ENCODE measurements at regions not wholly inside any gene's neighbourhood (a gene's known extent, or its start where the extent isn't known, plus 50 kb on each side); places are given as distances from the start of the nearest gene placed in this dataset.
"Not testable (repeated sequence)": the region's sequence is repeated elsewhere in the genome, so short reads cannot be mapped to it uniquely, and the experiment has no call there.

DNA sequence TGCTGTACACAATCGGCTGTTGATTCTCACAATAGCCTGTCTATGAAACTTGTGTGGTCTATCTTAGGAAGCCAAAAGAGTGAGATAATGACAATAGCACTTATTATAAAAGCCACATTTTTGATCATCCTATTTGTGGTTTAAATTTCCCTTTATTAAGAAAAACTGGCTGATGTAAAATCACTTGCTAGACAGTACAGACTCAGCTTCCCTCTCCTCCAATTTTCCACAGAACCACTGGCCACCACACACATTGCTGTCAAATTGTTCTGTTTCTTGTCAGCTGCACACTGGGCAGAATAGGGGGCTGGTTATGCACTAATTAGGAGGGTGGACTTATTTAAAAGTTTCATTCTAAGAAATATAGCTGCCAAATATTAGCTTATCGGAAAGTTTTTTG is 425.9 kb downstream of the EPHA3 start:
- no peak for DNase-seq

DNA sequence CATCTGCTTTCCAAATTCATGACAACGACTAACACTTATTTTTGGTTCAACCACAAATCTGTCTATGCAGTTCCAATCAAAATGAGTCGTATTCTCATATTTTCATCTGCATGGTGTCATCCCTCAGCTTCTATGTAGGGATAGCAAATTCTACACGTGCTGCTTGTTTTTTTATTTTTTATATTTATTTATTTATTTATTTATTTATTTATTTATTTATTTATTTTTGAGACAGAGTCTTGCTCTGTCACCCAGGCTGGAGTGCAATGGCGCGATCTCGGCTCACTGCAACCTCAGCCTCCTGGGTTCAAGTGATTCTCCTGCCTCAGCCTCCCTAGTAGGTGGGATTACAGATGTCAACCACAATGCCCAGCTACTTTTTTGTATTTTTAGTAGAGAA is 447.2 kb downstream of the EPHA3 start:
- not testable (repeated sequence) for DNase-seq

DNA sequence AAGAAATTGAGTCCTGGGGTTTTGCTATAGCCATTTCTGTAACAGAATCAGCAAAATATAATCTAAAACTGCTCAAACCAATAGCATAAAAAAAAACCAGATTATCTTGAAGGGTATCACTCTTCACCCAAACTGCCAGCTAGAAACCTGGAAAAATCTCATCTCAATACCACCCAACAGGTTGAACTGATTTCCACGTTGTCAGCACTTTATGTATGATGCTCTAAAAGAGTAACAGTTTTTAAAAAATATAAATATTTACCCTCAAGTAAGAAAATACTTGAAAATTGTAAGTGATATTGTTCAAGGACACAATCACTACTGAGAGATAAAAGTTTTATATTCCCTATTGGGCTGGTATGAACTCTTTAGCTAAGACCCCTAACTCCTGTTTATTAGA is 451.3 kb downstream of the EPHA3 start:
- DNase-seq: no peak

DNA sequence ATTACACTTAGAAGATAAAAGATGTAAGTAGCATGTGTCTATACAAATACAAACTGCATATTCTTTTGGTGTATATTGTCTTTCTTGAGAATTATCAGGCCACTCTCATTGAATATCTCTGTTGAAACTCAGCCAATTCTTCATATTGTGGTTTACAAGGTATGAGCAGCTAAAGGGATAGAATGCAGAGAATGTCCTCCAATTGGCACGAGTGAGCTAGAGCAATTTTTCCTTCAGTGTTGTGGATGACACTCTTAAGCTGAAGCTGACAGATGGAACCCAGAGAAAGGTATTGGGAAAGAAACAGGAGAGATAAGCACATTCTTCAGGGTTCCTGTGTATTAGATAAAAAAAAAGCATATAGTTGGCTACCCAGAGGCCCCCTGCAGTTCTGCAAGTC is 453.1 kb downstream of the EPHA3 start:
- no peak for DNase-seq

DNA sequence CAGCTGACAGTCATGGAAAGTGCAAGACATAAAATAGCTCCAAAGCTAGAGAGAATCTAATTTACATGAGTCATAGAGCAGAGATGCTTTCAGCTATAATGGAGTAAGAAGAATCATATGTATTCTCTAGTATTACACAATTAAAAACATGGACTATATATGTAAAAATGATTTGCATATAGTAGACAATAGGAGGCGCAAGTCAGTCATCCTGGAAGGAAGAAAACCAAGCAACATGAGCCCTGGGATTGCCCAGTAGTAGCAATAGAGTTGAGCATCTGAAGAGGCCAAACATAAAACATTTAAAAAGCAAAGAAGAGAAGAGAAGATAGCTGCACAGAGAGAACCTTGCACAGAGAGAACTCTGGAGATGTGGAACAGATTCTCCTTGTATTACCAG is 455.0 kb downstream of the EPHA3 start:
- DNase-seq: no peak

DNA sequence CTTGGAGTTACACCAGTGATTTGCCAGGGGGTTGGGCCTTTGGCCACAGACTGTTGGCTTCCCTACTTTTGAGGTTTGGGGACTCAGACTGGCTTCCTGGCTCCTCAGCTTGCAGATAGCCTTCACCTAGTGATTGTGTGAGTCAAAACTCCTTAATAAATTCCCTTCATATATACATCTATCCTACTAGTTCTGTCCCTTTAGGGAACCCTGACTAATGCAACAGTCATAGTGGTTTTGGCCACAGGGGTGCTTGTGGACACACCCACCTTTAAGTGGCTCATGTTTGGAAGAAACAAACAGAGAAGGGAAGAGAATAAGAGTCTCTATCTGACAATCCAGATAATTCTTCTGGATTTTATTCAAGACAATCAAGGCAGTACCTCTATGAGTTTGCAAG is 457.7 kb downstream of the EPHA3 start:
- DNase-seq: no peak

DNA sequence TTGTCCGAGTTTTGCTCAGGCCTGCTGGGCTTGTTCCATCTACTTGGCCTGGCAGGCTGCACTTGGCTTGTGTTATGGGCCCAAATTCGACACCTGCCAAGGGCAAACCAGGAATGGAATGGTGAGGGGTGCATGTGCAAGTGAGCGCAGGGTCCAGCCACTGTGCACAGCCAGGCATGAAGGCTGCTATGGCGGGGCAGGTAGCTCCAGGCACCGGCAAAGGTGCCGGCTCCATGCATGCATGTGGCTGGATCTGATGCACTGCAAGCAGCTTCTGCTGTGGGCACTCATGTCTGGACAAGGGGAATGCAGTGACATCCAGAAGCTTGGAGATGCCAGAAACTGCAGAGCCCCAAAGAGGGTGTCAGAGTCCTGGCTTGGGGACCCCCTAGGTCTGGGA is 463.0 kb downstream of the EPHA3 start:
- DNase-seq: no peak

DNA sequence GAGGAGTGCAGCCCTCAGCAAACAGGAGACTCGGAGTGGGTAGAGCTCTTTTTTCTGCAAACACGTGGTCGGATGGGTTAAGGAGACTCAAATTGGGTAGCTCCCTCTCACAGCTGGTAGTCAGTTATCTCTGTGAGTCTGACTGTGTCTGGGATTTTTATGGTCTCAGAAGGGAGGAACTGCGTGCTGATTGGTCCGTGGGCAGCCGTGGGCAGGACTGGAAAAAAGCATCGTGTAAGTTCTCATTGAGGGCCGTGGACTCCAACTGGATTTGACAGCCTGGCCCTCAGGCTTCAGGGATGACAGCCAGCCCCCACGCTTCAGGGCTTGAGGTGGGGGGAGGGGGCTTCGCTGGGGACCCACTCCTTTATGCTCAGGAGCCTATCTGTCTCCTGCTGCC is 463.9 kb downstream of the EPHA3 start:
- DNase-seq: no peak

DNA sequence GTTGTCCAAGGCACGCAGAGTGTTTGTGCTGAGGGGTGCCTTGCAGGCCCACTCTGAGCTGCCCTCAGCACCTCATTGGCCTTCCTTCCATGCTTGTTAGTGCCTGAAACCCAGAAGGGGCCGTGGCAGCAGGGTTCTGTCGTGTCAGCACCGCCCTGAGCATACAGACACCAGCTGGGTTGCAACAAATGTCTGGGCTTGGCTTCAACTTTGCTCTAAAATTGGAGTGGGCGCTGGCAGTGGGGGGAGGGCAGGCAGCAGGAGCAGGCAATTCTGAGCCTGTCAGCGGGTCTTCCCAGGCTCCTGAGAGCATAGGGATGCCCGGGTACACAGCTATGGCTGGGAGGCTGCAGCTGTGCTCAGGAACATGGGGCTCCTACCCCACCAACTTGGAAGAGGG is 464.3 kb downstream of the EPHA3 start:
- DNase-seq: no peak

DNA sequence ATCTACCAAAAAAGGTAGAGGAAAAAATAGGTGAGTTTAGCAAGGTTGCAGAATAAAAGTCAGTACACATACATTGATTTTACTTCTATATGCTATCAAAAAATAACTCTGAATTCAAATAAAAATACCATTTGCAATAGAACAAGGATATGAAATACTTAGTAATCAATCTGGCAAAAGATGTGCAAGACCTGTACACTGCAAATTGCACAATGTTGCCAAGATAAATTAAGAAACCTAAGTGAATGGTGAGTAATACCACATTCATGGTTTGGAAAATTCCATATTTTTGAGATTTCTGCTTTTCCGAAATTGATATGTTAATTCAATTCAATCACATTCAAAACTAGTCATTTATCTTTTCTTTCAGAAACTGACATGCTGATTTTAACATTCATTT is 464.8 kb downstream of the EPHA3 start:
- no peak for DNase-seq

DNA sequence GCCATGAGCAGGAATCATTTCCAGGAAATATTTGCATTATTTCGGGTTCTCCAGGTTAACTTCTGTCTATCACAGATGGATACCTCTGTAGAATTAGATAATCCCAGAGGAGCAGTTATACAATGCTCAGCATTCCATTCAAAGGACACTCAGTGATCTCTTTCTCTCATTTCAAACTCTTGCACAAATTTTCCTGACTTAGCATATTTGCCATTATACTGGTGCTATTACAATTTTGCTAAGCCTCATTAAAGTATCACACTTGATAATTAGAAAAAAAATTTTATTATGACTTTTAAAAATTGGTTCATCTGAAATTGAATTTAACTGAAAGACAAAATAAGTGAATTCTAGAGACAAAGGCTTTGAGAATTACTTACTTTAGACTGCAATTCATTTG is 469.0 kb downstream of the EPHA3 start:
- DNase-seq: no peak

DNA sequence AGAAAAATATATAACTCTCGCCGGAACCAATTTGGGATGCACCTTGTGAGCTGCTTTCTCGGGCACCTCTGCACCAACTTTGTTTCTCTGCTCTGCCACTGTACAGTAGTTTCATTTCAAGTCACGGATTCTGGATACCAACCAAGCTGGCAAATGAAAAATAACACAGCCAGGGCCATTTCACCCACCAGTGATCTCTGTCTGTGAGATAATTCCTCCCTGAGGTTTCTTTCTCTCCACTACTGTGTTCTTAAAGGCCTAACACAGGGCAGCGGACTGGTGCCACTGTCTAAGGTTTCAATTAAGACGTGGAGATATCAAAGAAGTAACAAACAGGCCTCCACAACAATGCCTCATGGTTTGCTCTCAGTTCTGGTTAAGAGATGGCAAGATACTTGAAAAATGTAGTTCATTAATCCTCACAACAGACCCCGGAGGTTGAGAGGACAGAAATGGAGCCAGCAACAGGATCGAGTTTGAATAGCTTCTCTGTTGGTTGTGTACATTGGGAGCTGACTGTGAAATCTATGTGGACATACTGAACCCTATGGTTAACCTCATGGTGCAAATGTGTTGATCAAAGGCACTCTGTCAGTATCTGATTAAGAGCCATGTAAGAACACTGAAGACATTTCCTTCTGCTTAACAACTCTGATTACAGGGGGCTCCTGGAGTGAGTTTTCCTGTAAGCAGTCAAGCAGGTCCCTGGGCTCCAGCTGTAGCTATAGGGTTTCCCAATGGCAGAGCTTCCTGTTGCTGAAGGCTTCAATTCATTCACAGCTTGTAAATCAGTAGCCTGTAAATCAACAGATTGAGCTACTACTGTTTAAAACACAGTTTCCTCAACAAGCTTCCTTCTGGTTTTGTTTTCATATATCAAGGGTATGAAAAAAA is 470.5 kb downstream of the EPHA3 start:
- no peak for DNase-seq

DNA sequence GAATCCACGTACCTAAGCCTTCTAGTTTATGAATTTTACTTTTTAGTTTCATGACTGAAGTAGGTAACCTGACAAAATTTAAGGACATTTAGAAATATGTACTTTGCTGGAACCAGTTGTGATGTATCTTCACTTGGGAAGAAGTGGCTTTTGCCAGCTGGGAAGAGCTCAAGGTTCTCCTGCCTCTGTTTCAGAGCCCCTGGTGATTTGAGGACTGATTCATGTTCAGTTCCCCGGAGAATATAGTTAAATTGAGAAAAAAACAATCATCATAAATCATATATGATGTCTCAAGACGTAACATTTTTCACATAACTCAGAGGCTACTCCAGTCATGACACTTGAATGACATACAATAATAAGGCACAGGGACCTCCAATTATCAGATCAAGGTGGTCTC is 473.4 kb downstream of the EPHA3 start:
- DNase-seq: no peak

DNA sequence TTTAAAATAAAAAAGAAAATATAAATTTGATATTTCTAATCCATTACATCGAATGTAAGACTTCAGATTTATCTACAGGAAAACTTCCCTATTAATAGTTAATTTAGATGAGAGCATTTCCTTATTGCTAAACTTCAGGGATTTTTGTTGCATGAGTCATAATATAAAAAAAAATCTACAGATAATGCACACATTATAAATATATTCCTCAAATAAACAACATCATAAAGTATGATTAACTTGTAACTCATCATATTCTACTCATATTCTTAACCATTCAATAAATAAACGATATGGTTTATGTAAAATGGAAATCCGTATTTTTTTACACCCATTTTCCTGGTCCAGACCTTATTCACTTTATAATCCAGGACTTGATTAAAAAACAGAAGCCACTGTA is 477.0 kb downstream of the EPHA3 start:
- no peak for DNase-seq

DNA sequence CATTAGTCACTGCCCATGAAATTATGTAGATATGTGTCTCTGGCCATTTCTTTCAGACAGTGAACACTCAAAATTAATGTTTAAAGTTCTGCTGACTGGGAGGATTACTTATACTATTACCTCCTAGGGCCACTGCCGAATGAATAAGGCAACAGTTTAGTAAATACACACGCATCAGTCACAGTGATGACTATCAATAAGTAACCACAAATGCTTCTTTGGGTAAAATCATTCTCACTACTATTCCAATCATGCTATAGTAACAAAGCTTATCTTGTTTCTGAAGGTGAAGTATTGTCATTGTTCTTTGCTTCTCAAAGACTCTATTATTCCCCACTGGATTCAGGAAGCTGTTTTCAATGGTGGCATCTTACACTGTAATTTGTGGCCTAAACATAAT is 478.8 kb downstream of the EPHA3 start:
- DNase-seq: no peak

DNA sequence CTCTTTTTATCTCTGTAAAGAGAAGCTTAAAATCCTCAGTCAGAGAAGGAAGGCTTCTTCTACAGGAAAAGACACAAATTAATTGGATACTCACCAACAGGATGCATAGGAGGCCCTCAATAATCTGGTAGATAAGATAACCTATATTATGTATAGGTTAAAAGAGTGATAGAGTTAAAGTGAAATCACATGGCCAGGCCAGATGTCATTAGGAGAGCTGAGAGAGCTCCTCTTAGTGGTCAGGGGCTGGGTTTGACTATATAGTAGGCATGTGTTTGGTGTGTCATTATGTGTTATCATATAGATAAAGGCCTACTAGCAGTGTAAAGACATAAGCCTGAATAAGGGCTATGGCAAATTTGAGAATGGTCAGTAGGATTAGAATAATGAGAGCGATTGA is 479.3 kb downstream of the EPHA3 start:
- DNase-seq: no peak

DNA sequence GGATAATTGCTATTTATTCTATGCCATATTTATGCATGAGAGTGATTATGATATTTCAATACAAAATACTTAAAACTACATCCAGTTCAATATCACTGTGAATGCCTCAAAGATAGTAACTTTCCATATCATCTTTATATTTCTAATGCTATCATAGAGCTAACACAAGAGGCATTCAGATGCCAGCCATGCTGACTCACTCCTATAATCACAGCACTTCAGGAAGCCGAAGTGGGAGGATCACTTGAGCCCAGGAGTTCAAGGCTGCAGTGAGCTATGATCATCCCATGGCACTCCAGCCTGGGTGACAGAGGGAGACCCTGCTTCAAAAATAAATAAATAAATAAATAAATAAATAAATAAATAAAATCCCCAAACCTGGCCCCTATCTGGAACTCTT is 498.7 kb downstream of the EPHA3 start:
- DNase-seq: no peak

DNA sequence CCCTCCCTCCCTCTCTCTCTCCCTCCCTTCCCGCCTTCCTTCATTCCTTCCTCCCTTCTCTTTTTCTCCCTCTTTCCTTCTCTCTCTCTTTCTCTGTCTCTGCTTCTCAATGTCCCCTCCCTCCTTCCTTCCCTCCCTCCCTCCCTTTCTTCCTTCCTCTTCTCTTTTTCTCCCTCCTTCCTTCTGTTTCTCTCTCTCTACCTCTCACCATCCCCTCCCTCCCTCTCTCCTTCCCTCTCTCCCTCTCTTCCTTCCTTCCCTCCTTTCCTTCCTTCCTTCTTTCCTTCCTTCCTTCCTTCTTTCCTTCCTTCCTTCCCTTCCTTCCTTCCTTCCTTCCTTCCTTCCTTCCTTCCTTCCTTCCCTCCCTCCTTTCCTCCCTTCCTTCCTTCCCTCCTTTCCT is 504.6 kb downstream of the EPHA3 start:
- DNase-seq: no peak

DNA sequence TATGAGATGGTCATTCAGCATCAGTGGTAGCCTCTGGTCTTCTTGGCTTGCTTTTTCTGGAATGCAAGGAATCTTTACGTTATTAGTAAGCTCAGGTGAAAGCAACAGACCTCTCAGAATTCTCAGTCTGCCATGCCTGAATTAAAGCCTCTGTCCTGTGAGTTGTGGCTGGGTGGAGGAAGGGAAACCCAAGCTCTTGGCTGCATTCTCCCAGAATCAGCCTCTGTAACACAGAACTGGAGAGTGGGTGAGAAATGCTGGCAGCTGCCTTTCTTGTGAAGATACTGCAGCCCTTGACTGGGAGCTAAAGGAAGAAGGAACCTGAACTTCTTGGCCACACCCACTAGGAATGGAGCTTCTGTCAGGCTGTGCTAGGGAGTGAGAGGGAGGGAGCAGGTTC is 505.8 kb downstream of the EPHA3 start:
- no peak for DNase-seq

DNA sequence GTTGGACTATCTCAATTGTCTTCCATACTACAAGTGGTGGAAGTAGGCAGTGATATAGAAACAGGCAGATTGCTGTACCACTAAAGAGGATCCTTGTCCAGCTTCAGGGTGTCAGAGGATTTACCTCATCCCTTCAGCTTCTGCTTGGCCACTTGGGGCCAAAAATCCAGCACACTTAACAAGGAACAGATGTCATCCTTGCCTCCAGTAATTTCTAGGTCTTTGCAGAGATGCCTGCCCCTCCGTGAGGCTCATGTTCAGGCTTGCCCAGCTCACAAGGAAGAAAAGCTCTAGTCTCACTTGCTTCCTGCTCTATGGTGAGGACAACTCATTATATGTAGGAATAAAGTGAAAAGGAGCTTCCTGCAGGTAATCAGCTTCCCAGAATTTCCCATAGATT is 510.3 kb downstream of the EPHA3 start:
- DNase-seq: no peak

DNA sequence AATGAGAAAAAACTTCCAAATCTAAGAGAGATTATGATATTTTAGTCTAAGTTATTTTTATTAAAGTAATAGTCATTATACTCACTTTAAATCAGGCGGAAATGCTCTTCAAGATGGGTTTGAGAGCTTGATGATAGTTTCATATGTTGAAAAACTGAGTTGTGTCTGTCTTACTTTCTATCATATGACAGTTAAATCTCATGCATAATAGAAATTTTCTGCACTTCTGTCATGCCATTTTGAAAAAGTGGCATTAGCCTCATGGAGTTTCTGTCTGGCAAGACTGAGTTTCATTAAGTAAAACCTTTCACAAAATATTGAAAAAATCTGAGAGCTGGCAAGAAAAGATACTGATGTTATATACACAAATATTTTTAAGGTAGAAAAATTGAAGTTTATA is 511.8 kb downstream of the EPHA3 start:
- no peak for DNase-seq

DNA sequence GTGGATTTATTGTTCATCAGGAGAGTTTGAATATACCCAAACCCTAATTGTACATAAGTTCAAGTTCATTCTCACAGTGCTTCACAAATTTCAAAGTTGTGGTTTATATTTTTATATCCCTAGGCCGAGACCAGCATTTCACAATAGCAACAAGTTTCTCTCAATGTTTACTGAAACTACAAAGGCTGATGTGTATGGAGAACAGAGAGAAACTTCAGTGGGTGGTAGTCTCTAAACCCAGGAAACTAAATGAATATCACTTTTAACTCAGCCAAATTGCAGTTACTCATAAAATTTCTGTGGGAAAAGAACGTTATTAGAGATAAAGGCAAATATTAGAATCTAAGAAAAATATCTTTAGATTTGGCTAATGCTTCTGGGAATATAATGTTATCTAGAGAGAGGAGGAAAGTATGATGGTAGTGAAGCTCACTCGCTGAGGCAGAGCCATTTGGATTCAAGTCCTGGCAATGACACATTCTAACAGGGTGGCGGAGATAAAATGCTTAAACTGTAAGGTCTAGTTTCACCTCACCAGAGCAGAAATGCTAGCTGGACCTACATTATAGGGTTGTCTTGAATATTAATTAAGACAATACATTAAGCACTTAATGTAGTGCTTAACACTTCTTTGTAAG is 514.8 kb downstream of the EPHA3 start:
- DNase-seq: no peak

DNA sequence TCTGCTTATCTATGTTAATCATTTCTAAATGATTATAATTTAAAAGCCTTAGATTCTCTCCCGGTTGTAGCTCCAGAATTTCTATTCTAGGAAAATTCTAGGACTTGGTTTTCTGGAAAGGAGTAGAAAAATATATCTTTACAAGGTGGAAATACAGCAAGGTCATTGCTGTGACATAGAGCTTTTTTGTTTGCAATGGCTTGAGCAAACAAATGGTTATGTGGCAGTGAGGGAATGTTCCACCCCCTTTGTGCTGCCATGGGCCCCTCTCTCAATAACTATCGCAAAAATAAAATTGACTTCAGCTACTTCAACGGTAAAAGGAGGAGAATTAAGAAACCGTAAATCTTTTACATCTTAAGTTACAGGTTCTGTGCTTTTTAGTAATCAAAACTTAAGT is 517.1 kb downstream of the EPHA3 start:
- DNase-seq: no peak

DNA sequence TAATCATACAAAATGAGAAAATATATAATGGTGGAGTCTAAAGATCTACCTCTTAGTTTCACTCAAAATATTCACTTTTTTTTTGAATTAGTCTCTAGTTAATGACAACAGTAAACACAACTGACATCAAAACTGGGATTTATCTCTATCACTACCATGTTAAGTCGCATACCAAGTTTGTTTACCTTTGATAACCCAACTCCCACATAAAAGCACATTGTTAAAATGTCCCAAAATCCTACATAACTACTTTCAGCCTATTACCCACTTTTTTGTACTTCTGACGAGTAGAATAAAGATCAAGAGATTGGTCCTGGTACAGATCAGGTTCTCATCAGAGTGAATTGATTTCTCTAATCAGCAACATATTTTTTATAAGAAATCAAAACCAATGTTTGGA is 518.5 kb downstream of the EPHA3 start:
- DNase-seq: no peak
